ENCODE measurements at regions not wholly inside any gene's neighbourhood (a gene's known extent, or its start where the extent isn't known, plus 50 kb on each side); places are given as distances from the start of the nearest gene placed in this dataset.
A peak's percentile ranks its signal among the peaks of the same experiment; 100 is the strongest.

DNA sequence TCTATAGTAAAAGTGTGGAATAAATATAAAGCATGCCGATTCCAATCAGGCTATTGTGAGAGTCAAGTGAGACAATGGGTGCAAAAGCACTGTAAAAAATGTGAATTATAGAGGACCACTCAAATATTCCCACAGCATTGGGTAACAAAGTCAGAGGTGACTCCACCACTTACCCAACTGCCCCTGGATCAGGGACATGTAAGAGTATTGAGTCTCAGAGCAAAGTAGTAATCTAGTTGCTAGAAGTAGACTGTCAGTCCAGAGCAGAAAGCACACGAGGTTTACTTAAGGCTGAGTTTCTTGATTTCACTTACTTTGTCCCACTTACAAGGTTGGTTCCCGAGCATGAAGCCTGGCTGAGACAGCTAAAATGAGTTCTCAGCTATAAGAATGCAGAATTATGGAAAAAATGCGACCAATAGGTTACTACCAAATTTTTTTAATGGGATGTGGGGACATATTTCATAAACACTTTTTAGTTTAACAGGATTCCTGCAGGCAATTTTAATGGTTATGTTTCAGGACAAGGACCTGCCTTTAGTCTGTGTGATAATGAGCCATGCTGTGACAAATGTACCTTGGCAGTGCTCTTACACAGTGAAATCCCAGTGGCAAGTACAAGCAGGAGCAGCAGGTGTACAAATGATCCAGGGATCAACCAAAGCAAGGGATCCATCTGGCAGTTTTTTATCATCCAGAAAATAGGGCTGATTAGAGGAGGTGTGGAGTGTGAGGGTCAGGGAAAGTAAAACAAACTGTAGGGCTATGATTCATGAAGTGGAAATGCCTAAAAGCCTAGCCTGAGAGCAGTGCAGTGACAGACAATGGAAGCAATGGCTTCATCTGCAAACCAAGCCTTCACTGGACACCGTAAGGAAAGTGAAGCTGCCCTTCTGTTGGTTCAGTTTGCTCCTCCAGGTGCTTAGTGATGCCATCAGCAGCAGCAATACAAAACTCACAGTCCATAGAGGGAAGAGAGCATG lies 156.2 kb upstream of the SPAG17 start:
- DNase-seq (ENCODE audit: low spot score): no peak

DNA sequence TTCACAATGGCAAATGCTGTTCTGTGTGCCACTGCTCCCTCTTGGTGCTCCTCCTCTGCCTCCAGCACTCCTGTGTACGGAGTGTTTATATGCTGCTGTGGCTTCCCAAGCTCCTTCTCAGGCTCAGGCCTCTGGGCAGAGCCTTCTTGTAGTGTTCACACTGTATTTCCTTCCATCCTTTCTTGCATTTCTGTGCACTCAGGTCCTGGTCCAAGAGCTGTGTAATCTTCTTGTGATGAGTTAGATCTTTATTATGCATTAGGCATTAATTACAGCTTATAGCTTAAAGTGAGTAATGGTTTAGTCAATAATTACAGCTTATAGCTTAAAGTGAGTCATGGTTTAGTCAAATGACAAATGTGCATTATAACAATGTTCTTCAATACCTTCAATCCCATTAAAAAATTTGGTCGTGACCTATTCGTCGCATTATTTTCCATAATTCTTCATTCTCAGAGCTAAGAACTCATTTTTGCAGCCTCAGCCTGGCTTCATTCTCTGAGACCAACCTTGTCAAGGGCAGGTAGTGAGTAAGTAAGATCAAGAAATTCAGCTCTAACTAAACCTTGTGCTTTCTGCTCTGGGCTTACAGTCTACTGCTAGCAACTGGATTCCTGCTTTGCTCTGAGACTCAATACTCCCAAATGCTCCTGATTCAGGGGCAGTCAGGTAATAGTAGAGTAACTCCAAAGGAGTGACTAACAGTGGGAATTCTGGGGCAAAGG lies 154.5 kb upstream of the SPAG17 start:
- no peak for DNase-seq (ENCODE audit: low spot score)

DNA sequence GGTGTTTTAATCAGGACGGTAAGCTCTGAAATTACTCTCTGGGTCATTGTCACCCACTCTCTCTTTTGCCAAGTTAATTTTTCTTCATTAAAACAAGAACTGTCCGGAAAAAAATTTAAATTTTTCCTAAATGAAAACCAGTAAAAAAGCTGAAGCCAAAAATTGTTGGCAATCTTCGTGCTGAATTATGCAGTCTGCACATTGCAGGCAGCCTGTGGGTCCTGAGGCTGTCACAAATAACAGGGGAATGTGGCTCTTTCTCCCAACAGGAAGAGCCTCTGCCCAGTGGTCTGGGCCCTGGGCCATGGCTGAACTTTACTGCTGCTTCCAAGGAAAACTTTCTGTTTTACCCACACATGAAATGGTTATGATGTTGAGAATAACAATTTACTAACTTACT lies 153.9 kb upstream of the SPAG17 start:
- DNase-seq (ENCODE audit: low spot score): no peak

DNA sequence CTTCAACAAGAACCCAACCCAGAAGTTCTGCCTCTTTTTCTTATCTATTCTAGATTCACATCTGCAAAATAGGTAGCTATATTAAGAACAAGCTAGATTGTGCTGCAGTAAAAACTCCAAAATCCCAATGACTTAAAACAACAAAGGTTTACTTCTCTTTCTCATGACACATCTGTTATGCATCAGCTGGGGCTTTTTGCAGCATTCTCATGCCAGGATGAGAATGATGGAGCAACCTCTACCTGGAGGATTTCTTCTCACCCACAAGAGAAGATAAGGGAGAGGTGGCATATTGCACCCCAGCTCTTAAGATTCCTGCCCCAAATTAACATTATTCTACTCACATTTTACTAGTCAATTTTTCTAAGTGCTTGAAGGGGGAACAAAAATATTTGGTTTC lies 152.3 kb upstream of the SPAG17 start:
- DNase-seq (ENCODE audit: low spot score): no peak

DNA sequence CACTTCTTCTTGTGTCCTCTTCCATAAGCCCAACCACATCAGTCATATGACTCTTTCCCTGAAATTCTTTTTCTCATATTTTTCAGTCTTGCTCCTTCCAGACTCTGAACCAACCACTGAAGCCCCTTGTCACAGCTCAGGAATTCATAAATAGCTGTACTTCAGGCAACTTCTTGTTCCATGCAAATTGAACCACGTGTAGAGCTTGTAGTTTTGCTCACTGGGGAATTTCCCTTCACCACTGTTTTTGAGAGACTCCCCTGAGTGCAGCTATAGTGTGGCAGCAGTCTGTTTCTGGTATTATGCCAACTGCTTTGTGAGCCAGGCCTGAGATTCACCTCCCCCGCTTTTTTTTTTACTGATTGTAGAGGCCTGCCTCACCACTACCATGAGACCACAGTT lies 150.3 kb upstream of the SPAG17 start:
- no peak for DNase-seq (ENCODE audit: low spot score)

DNA sequence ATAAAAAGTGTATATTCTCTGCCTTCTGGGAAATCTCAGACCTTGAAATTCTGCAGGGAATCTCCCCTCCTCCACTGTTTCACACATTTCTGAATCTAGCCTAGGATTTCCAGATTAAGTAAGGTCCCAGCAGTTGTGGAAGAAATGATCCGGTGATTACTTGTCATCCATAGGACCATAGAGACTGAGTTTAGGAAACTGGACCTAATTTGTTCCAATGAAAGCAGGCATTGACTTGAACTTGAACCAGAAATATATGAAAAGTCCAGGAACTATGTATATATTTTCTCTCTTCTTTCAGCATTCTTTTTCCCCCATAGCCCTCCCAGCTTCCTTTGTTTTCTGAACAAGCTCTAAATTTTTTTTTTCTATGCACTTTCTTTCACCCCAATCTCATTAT lies 149.5 kb upstream of the SPAG17 start:
- DNase-seq (ENCODE audit: low spot score): no peak

DNA sequence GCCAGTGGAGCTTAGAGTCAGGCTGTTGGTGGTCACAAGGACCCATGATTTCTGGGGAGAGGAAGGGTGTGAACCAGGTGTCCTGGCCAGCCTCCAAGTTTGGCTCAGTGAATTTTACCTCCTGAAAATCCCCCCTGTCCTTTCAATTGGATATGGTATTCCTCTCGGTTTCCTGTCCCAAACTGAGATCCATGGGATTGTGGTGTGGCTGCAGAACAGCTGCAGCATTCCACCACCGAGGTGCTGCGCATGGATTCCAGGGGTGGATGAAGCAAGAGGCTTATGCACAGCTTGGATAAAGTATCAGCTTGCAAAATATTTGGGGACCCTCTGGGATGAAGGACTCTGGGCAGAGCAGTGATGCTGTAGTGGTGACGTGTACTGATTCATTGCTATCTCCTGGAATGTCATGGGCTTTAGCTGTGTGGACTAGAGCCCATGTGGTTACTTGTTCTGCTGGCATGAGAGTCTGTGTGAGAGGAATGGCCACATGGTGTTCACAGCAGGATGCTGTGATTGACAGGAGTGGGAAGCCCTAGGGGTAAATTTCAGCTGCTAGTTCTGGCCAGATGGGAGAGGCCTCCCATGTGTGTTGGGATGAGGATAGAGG lies 148.7 kb upstream of the SPAG17 start:
- DNase-seq (ENCODE audit: low spot score): no peak

DNA sequence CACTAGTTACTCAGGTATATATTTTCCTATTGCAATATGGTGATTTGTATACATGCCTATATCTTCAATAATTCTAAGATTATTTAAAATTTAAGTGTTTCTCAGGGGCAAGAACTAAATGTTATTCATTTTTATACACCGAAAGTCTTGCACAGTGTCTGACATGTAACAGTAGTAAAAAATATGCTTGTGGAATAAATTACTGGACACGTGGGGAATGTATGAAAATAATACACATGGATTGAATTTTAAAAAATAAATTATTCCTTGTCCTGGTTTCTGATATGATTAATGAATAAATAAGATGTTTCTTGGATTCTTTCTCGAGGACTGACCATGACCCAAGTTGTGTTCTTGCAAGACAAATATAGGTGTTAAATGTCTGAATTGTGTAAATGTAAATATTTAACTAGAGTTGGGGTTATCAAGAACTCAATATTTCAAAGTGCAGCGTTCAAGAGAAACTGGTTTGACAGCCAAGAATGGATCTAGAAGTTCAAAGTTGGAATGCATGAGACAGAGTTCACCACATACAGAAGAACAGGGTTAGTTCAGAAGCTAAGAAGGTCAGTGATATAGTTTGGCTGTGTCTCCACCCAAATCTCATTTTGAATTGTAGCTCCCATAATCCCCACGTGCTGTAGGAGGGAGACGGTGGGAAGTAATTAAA lies 142.1 kb upstream of the SPAG17 start:
- DNase-seq (ENCODE audit: low spot score): no peak

DNA sequence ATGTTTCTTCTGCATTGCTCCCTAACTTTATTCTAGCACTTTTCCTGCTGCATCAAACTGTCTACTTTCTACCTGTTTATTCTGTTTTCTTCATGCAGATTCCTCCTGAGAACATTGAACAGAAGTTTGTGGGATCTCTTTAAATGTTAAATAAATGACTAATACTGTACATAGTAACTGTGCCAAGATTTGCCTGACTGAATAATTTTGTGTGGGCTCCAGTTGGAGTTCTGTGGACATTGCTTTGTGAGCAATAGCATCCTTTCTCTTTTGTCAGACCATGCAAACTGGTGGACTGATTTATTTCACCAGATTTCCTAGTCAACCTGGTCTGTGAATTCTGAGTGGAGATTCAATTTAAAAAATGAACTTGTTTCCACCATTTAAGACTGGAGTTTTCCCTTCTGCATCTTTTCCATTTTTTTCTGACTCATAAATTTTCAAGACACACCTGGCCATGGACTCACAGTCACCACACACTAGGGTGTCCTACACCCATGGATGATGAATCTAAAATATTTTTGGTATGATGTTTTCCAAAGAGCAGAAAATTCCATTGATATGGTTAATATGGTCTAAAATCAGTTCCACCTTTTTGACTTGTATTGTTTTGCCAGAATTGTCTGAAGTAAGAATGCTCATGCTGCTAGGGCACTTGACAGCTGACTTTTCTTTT lies 140.7 kb upstream of the SPAG17 start:
- DNase-seq (ENCODE audit: low spot score): no peak

DNA sequence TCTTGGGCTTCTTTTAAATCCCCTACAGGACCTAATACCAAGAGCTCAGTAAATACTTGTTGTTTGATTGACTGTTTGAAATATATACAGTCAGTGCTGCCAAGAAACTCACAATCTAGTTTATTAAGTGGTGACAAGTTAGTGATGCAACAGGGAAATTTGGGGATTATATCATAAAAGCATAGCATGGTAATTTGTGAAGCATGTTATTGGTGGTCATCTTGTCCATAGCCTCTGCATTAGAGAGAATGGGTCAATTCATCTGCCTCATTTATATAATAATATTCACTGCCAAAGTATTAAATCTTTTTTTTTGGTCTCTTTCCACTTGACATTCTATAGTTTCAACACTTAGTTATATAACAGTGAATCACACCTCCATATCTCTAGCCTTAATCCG lies 138.2 kb upstream of the SPAG17 start:
- DNase-seq (ENCODE audit: low spot score): no peak

DNA sequence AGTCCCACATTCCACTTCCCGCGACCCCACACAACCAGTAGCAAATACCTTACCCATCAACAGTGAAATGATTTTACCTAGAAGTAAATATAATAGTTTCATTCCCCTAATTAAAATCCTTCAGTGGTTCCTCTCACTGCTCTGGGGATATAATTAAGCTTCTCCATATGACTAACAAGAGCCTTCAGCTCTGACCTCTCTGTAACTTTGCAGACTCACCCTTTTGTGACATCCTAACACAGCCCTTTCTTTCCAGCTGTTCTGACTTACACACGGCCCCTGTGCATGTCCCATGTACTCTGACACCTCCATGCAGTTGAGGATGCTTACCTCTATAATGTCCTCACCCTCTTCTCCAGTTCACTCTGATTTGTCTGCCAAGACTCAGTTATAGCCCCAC lies 137.3 kb upstream of the SPAG17 start:
- no peak for DNase-seq (ENCODE audit: low spot score)

DNA sequence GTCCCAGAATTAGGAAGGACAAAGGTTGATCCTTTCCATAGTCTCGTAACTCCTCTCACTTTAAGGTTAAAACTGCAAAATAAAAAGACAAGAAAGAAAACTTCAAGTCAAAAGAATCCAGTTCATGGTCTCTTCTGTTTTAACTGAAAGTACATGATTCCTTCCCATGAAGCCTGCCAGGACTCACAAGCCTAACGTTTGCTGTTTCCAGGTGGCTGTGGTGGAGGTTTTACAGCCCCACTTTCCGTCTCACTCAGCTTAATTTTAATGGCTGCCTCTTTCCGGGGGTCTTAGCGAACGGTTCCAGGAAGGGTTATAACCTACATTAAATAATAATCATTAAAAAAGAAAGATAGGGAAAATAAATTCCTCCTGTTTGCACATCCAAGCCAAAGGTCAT lies 136.8 kb upstream of the SPAG17 start:
- no peak for DNase-seq (ENCODE audit: low spot score)

DNA sequence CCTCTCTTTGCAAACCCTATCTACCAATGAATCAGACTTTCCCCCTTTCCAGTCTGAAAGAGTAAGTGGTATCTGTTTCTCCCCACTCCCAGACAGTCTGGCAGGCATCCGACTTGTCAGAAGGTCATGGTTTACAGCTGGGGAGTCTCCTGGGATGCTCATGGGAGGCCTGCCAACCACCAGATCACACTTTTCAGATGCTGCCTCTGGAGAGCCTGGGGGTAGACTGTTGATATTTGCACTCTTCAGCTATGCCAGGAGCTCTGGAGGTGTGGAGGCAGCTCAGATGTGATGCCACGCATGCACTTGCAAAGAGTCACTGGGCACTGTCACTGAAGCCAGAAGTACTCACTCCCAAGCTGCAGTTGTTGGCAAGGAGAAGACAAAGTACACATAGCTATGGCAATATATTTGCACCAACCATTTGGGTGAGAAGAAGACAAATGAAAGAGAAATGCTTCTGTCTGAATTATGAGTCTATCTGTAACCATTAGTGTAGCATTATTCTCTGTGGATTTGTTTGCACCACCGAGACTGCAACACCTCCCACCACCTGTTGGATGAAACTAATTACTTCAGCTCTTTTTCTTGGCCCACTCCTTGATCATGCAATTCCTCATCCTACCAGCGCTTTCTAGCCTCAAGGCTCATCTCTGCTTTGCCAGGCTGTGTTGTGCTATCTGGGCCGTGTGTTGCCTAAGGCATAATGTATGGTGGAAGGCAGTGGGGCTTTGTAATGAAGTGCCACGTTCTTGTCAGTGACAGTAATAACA lies 133.0 kb upstream of the SPAG17 start:
- no peak for DNase-seq (ENCODE audit: low spot score)

DNA sequence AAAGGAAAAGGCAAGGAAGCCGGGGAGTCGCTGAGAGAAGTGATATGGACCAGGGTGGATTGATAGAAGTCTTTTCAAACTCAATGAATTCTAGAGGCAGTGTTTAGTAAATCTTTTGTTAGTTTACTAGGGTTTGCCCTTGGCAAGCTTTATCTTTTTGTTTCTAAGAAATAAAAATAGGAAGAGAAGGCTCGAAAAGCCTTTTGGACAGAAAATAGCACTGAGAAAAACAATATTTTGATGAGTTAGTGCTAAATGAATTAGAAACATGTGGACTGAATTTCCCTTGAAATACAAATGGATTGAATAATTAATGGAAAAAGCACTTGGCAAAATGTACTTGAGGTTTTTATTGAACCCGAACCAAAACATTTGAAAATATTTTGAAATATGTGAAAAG lies 121.8 kb upstream of the SPAG17 start:
- no peak for DNase-seq (ENCODE audit: low spot score)

DNA sequence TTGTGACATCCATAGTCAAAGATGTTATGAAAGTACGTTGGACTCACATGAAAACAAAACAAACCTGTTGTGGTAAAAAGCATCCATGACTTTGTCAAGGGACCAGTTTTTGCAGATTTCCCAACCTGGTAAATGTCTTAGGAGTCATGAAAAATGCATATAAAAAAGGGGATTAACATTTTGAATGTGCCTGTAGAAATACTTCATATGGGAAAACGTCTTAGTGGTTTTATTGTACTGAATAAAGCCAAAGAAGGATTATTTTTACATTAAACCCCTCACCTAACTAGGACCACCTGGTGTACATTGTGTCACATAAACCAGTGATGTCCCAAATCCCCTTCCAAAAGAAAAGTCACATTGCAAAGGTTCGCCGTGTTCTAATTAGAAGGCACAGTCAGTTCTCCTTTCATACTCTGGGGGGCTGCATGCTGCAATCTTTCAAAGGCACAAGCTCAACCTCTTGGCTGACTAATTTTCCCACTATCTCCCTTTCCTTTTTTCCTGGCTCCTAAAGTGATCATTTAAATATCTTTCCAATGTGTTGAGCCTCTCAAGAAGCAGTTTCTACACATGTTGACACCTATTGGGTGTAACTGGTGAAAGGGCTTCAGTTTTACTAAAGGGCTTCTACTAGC lies 119.8 kb upstream of the SPAG17 start:
- peak; percentile 22 for DNase-seq (ENCODE audit: low spot score)

DNA sequence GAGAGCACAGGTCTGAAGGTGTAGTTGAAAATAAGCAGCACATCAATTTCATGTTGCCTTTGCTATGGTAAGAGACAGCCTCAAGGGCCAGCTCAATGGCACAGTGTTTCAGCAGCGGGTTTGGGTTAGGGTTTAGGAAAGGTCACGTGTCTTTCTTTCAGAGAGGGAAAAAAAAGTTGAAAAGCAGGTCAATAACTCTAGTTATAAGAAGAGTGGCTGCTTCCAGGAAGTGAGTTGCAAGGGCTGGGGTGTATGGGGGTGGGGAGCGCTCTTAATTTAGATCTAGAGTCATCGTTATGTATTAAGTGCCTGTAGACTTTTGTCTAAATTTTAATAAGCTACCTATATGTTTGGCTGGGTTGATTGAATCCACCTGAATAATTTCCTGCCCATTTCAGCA lies 118.5 kb upstream of the SPAG17 start:
- no peak for DNase-seq (ENCODE audit: low spot score)

DNA sequence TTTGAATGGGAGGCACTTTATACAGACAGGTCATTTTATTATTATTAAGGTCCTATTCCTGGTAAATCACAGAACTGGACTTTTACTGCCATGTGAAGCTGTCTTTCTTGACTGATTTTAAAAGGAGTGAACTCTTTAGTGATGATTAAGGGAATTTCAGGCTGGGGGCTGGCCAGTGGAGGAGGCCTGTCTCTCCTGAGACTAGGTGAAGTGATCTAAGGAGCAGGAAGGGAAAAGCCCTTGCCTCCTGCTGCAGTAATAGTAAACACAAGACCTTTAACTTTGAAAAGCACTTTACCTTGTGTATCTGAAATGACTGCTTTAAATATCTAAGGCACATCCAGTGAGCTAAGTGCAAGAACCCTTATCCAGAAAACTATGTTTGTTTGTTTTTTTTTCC lies 118.0 kb upstream of the SPAG17 start:
- peak; percentile 31 for DNase-seq (ENCODE audit: low spot score)

DNA sequence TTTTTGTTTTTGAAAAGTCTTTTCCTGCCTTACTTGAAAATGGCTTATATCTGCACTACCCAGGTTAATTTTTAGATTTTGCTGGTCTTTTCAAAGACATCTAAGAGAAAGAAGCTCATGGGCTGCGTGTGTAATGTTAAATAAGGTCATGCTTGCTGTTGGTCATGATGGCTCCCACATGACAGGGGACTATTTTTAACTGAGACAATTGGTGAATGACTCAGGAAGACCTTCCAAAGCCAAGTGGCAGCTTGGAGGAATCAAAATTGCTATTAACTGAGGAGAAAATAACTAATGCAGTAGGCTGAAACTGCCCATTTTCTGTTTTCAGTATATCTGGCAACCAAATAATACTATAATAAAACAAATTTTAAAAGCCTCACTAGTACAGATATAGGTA lies 117.1 kb upstream of the SPAG17 start:
- no peak for DNase-seq (ENCODE audit: low spot score)

DNA sequence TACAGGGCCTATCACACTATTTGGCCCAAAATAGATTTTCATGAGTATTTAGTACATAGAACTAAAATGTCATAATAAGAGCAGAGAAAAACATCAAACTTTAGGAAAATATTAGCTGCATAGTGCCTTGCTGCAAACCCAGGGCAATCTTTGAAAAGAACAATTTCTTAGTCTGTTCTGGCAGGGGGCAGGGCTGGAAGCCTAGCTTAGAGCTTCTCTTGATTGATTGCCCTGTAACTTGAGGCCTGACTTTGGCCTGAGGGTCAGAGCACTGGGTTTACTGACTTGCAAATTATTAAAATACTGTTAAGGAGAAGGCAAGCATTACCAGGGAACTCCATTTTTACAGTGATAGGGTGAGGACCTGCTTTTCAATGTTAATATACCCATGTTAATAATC lies 115.8 kb upstream of the SPAG17 start:
- DNase-seq (ENCODE audit: low spot score): no peak

DNA sequence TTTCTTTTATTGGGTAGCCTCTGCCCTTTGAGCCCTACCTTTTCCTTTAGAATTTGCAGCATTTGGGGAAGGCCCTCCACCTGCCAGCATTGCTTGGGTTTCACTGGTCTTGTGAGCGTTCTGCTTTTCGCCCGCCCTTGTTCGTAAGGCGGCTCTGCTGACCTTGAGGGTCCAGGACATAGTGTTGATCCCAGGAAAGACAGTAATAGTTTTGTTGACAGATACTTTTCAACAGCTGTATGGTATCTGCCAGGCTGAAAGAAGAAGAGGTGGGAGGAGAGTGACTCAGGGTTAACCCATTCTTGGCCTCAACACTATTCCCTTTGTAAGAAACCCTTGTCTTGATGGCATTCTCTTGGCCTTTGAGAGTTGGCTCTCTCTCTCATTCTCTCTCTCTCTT lies 113.4 kb upstream of the SPAG17 start:
- no peak for DNase-seq (ENCODE audit: low spot score)

DNA sequence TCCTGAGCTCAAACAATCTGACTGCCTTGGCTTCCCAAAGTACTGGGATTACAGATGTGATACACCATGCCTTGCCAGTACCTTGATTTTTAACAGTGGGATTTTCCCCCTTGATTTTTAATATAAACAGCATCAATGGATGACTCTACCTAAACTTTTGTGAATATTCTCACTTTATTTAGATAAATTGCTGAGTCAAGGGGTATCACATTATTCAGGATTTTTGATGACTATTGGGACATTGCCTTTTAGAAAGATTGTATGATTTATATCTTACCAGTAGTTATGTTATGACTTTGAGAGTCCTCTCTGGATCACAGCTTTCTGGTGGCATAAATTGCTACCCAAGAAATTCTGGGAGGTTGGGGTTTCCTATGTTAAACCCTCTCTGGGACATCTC lies 112.5 kb upstream of the SPAG17 start:
- no peak for DNase-seq (ENCODE audit: low spot score)

Data from cerebellar cortex (tissue), 1 donor.